GM18517 (cell line): ENCODE measurements at regions not wholly inside any gene's neighbourhood (a gene's known extent, or its start where the extent isn't known, plus 50 kb on each side); places are given as distances from the start of the nearest gene placed in this dataset.
"Not testable (repeated sequence)": the region's sequence is repeated elsewhere in the genome, so short reads cannot be mapped to it uniquely, and the experiment has no call there.

ENCODE experiments used
- ATAC-seq: cut with Tn5 transposase; IDR thresholded peaks from one replicate; pipeline ENCODE4 v1.9.1; 2021; ENCODE audit warnings: mild to moderate bottlenecking, moderate library complexity; ENCODE audit not compliant: unreplicated experiment

DNA sequence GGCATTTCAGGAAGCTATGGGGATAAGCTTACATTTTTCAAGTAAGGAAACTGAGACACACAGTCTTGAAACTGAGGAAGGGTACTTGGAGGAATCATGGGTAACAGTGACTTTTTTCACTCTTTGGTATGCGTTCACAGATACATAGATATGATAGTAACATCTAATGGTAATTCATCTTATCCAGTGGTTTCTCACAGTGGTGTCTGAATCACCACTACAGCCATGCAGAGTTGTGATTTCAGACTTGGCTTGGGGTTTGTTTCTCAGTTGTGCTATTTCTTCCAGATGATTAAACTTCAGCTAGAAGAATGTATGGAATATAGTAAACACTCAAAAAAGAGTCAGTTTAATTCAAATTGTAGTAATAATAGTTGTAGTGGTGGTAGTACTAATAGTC lies 239.1 kb upstream of the NUDT12 start:
- ATAC-seq: no peak

- no peak for ATAC-seq
These were observed 238.3 kb upstream of the NUDT12 start for GRCh38 chr5:103800741-103801495.

GRCh38 chr5:103793595-103794182 lies 231.1 kb upstream of the NUDT12 start:
- ATAC-seq: no peak

DNA sequence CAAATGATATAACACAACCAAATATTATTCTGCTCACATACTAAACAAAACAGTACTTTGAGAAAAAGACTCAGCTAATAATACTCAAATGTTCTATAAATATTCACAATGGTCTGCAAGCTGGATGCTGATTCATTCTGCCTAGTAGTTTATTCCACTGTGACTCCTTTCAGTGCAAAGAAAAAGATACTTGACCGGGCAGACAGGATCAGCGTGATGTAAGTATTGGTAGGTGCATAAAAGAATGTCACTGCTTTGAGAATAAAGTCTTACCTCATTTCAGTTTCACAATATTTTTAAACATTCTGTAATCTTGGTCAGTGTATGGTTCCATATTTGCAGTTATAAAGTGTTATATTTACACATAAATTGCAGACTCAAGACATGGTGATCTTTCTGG lies 223.0 kb upstream of the NUDT12 start:
- no peak for ATAC-seq

DNA sequence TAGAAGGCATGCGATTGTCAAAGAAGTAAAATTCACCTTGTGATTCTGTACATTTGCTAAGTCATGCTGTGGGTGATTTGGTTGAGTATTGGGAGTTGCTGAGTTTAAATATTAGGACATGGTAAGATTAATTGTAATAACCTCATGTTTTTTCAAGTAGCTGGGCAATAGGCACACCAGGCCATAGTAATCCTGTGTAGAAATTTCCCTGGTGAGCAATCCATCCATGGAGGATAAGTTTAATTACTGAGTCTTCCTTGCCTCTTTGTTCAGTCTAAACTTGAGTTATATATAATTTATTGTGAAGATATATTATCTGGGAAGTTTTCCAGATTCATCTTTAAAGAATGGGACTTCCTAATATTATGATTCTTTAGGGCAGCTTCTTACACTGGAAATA lies 221.1 kb upstream of the NUDT12 start:
- no peak for ATAC-seq

GRCh38 chr5:103780794-103781193 lies 218.2 kb upstream of the NUDT12 start:
- ATAC-seq: no peak

DNA sequence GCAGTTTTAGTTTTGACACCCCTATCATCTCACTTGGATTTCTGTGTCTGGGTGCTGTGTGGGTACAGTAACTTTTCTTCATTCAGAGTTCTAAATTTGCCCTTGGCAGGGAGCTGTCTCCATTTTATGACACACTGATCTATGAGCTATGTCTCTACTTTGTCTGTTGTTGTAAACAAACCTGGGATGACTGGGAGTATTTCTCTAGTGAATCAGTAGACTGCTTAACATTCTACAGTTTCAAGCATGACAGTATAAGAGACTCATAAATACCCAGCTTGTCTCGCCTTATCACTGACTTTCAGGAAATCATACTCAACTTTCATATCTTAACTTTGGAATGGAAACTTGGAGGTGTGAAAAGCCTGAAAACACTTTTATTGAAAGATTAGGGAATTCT lies 212.1 kb upstream of the NUDT12 start:
- no peak for ATAC-seq

DNA sequence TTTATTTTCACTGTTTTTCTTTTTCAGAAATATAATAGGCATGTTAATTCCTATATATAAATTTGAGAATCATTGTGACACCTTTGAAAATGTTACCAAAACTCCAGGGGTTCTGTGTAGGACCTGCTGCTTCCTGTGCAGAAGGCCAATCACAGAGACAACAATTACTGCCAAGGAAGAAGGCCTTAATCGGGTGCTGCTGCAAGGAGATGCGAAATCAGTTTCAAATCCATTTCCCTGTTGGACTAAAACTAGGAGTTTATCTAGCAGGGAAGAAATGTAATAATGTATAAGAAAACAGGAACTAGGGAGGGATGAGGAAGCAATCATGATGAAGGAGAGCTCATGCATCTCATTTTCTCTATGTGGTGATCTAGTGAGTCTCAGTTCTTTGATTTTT lies 209.7 kb upstream of the NUDT12 start:
- no peak for ATAC-seq

DNA sequence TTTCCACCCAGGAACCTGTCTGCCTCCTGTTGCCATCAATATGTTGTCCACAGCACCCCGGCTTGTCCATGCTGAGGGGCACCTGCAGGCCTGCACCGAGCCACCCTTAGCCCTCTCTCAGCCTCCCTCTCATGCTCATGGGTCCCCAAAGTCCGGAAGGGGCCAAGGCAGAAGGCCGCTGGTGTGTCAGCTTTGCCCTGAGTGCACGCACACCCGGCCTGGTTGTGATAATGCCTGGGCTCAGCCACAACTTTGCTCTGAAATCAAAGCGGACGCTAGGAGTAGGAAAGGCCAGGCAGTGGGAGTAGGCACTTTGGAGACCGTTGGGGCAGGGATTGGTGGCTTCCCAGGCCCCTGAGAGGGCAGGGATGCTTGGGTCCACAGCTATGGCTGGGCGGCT lies 201.8 kb upstream of the NUDT12 start:
- ATAC-seq: no peak

DNA sequence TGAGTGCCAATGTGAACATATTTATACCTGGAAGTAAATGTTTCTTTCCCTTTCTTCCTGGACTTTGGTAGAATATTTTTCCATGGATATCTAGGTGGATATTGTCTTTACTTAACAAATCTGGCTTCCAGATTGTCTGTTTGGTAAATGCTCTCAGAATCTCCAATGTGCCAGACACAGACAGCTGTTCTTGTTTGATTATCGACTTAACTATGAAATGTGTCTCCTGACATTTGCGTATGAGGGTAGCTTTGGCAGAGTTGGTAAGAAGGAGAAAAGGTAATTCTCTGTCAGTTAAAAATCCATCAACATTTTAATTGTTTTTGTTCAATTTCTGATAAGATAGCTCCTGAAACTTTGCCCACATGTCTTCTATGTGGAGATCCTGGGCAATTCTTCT lies 196.4 kb upstream of the NUDT12 start:
- ATAC-seq: no peak

GRCh38 chr5:103755974-103756373 lies 193.4 kb upstream of the NUDT12 start:
- no peak for ATAC-seq

GRCh38 chr5:103745353-103746065 lies 182.9 kb upstream of the NUDT12 start:
- no peak for ATAC-seq

- ATAC-seq: no peak
These were observed 181.6 kb upstream of the NUDT12 start for GRCh38 chr5:103744159-103744558.

GRCh38 chr5:103743421-103743820 lies 180.8 kb upstream of the NUDT12 start:
- no peak for ATAC-seq

DNA sequence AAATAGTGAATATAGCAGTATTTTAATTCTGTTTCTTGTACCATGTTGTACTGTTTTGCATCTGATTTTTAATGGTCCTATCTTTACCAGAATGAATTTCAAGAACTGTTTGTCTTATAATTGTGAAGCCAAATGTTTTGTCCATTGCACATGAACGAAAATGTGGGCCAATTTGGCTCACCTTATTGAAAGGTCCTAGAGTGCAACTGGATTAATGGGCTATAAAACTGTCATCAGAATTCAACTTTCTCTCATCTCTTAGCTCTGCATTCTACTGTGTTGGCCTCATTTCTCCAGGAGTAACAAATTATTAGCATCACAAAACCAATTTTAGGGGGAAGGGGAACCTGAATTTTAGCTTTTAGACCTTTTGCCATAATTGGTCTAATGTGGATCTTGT lies 179.4 kb upstream of the NUDT12 start:
- ATAC-seq: no peak

DNA sequence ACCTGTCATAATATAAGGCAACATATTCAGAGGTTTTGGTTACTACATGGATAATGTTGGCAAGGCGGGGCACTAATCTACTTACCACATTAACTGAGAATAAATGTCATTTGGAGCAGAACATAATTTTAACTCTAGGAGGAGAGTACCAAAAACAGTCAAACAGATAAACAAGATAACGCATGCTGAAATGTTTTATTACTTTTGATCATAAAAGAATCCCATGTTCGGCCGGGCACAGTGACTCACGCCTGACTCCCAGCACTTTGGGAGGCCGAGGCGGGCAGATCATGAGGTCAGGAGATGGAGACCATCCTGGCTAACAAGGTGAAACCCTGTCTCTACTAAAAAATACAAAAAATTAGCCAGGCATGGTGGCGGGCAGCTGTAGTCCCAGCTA lies 173.8 kb upstream of the NUDT12 start:
- not testable (repeated sequence) for ATAC-seq

- no peak for ATAC-seq
These were observed 161.7 kb upstream of the NUDT12 start for GRCh38 chr5:103724271-103724670.

GRCh38 chr5:103721183-103721582 lies 158.6 kb upstream of the NUDT12 start:
- ATAC-seq: no peak

- ATAC-seq: no peak
These were observed 155.5 kb upstream of the NUDT12 start for GRCh38 chr5:103718108-103718507.

DNA sequence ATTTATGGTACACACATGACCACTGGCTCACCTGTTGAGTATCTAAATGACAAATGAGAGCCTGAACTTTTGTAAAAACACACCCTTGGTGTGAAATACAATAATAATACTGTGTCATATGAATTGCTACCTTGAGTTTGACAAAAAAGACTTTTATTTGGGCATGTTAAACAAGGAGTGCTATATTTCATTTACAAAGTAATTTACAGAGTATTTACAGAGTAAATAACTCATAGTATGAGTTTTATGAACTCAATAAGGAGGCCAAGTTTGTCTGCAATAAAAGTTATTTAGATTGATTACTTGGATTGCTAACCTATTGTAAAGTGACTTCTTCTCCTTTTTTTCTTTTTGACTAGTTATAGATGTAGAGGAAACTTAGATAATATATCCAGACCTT lies 146.0 kb upstream of the NUDT12 start:
- no peak for ATAC-seq

DNA sequence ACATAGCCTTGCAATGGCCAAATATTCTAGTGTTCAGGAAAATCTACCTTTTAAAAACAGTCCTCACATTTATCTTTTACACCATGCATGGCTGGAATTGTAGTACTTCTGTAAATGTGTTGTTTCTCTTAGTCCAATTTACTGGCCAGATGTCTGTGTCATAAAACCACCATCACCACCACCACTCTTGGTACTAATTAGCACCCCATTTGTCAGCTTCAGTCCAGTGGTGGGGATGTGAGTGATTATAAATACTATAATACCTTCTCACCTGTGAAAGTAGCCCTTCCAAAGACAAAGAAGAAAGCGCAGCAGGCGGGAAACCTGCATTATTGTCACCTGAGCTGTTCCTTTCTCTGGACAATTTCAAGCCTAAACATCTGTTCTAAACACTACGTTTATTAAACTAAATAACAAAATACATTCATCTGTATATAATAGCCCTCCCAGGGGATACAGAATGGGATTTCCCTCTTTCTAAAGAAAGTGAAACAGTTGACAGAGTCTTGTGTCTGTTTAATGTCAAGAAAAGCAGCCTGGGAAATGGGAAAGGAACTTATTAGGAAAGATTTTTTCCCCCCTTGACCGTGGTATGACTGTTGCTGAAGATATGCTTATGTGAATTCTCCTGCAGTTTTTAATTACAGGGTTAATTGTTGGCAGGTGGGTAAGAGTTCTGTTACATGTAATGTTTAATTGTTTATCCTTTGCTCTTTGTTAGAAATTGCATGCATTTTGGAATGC lies 144.5 kb upstream of the NUDT12 start:
- no peak for ATAC-seq

DNA sequence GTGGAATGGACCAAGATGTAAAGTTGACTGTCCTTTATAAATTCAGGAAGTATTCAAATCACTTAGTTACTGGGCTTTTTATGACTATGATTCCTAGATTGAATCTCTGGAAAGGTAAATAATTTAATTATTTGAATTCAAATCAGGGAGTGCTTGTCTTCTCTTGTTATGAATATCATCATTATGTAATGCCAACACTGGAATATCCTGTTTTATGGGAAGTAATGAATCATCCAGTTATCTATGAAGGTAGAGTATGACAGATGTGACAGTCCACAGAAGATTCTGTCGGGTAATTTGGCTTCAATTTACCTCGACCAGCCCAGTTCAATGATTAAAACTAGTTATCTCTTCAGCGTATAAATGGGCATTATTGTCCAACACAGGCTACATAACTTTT lies 141.0 kb upstream of the NUDT12 start:
- ATAC-seq: no peak
